H9 (cell line): ENCODE measurements at regions not wholly inside any gene's neighbourhood (a gene's known extent, or its start where the extent isn't known, plus 50 kb on each side); places are given as distances from the start of the nearest gene placed in this dataset.

ENCODE experiments used
- DNase-seq: peaks from one replicate; pipeline ENCODE4 v3.0.0-alpha.2; 2017
- H2AFZ ChIP-seq: one replicate; pipeline ENCODE4 v1.6.1; 2013; ENCODE audit warnings: mild to moderate bottlenecking, low read length, control low read depth, moderate library complexity
- H2AK5ac ChIP-seq: 2 replicates; pipeline ENCODE4 v1.6.1; 2013; ENCODE audit warnings: low read length, control low read depth, mixed read lengths; ENCODE audit not compliant: insufficient read length
- H2BK120ac ChIP-seq: one replicate; pipeline ENCODE4 v1.6.1; 2013; ENCODE audit warnings: low read depth, mild to moderate bottlenecking, low read length, control low read depth, inconsistent platforms; ENCODE audit not compliant: poor library complexity, severe bottlenecking
- H2BK12ac ChIP-seq: 2 replicates; pipeline ENCODE4 v1.6.1; 2013; ENCODE audit warnings: low read length, control low read depth, mixed read lengths, low read depth; ENCODE audit not compliant: insufficient read length
- H2BK15ac ChIP-seq: 2 replicates; pipeline ENCODE4 v1.6.1; 2013; ENCODE audit warnings: low read depth, low read length, control low read depth
- H2BK20ac ChIP-seq: one replicate; pipeline ENCODE4 v1.6.1; 2013; ENCODE audit warnings: low read depth, mild to moderate bottlenecking, low read length, control low read depth, inconsistent platforms; ENCODE audit not compliant: poor library complexity, severe bottlenecking
- H2BK5ac ChIP-seq: 2 replicates; pipeline ENCODE4 v1.6.1; 2013; ENCODE audit warnings: low read length, control low read depth, mixed read lengths; ENCODE audit not compliant: insufficient read length
- H3K14ac ChIP-seq: 2 replicates; pipeline ENCODE4 v1.6.1; 2013; ENCODE audit warnings: low read length, control low read depth; ENCODE audit not compliant: insufficient read depth
- H3K18ac ChIP-seq: 2 replicates; pipeline ENCODE4 v1.6.1; 2013; ENCODE audit warnings: low read depth, mild to moderate bottlenecking, mixed read lengths, low read length, control low read depth; ENCODE audit not compliant: insufficient read length
- H3K23ac ChIP-seq: 2 replicates; pipeline ENCODE4 v1.6.1; 2013; ENCODE audit warnings: low read length, control low read depth, mixed read lengths, low read depth; ENCODE audit not compliant: insufficient read length
- H3K23me2 ChIP-seq: 2 replicates; pipeline ENCODE4 v1.6.1; 2013; ENCODE audit warnings: low read depth, mild to moderate bottlenecking, mixed read lengths, low read length, control low read depth; ENCODE audit not compliant: insufficient read length, poor library complexity, severe bottlenecking
- H3K27ac ChIP-seq: 2 replicates; pipeline ENCODE4 v1.5.1; 2013; ENCODE audit warnings: low read length, control low read depth, mixed read lengths, low read depth; ENCODE audit not compliant: insufficient read length
- H3K27me3 ChIP-seq: 2 replicates; pipeline ENCODE4 v1.6.1; 2013; ENCODE audit warnings: low read length, control low read depth, inconsistent platforms; ENCODE audit not compliant: insufficient read depth
- H3K4ac ChIP-seq: 2 replicates; pipeline ENCODE4 v1.6.1; 2013; ENCODE audit warnings: low read depth, mild to moderate bottlenecking, control low read depth, inconsistent platforms, low read length, moderate library complexity
- H3K4me1 ChIP-seq: 2 replicates; pipeline ENCODE4 v1.6.1; 2013; ENCODE audit warnings: low read length, control low read depth, inconsistent platforms; ENCODE audit not compliant: insufficient read depth
- H3K4me2 ChIP-seq: 2 replicates; pipeline ENCODE4 v1.6.1; 2013; ENCODE audit warnings: low read length, control low read depth, mixed read lengths; ENCODE audit not compliant: insufficient read length, insufficient read depth
- H3K56ac ChIP-seq: 2 replicates; pipeline ENCODE4 v1.6.1; 2013; ENCODE audit warnings: low read depth, mild to moderate bottlenecking, mixed read lengths, low read length, control low read depth; ENCODE audit not compliant: insufficient read length
- H3K79me1 ChIP-seq: 2 replicates; pipeline ENCODE4 v1.6.1; 2013; ENCODE audit warnings: low read depth, mild to moderate bottlenecking, moderate library complexity, low read length, control low read depth, inconsistent platforms; ENCODE audit not compliant: insufficient read depth, poor library complexity, severe bottlenecking
- H3K79me2 ChIP-seq: 2 replicates; pipeline ENCODE4 v1.6.1; 2013; ENCODE audit warnings: low read length, control low read depth, inconsistent platforms; ENCODE audit not compliant: insufficient read depth
- H3K9ac ChIP-seq: 2 replicates; pipeline ENCODE4 v1.6.1; 2013; ENCODE audit warnings: low read length, control low read depth, mixed read lengths; ENCODE audit not compliant: insufficient read length; ENCODE audit errors: extremely low read depth
- H3K9me3 ChIP-seq: one replicate; pipeline ENCODE4 v1.6.1; 2013; ENCODE audit warnings: low read depth, low read length, inconsistent platforms; ENCODE audit not compliant: control insufficient read depth
- H3T11ph ChIP-seq: one replicate; pipeline ENCODE4 v1.6.1; 2013; ENCODE audit warnings: mild to moderate bottlenecking, low read length, control low read depth, inconsistent platforms
- H4K20me1 ChIP-seq: one replicate; pipeline ENCODE4 v1.6.1; 2013; ENCODE audit not compliant: control insufficient read depth, insufficient read length, insufficient read depth
- H4K5ac ChIP-seq: 2 replicates; pipeline ENCODE4 v1.6.1; 2013; ENCODE audit warnings: low read depth, mild to moderate bottlenecking, mixed read lengths, low read length, control low read depth; ENCODE audit not compliant: insufficient read length
- H4K8ac ChIP-seq: replicated peaks from 2 replicates; pipeline ENCODE4 v1.6.1; 2013; ENCODE audit warnings: low read length, control low read depth, mixed read lengths, low read depth; ENCODE audit not compliant: insufficient read length
- H4K91ac ChIP-seq: 2 replicates; pipeline ENCODE4 v1.6.1; 2013; ENCODE audit warnings: low read depth, mild to moderate bottlenecking, moderate library complexity, mixed read lengths, low read length, control low read depth; ENCODE audit not compliant: insufficient read length
- H3K27ac Mint-ChIP-seq, 3 experiments: 2 replicates in 2 of 3; 3 replicates in 1 of 3; pipeline ENCODE4 v1.8.0; 2020 to 2021; ENCODE audit warnings: mixed read lengths in 3 of 3, mild to moderate bottlenecking in 1 of 3, moderate library complexity in 1 of 3
- H3K27me3 Mint-ChIP-seq: 2 replicates; pipeline ENCODE4 v1.8.0; 2021; ENCODE audit warnings: low read depth, mild to moderate bottlenecking, moderate library complexity, mixed read lengths
- H3K36me3 Mint-ChIP-seq, 3 experiments: 2 replicates in 2 of 3; 3 replicates in 1 of 3; pipeline ENCODE4 v1.8.0; 2020 to 2021; ENCODE audit warnings: low read depth in 3 of 3, mixed read lengths in 3 of 3; ENCODE audit not compliant: insufficient read depth in 1 of 3
- H3K4me1 Mint-ChIP-seq, 2 experiments: 2 replicates each; pipeline ENCODE4 v1.8.0; 2020; ENCODE audit warnings: mixed read lengths in 2 of 2
- H3K4me3 Mint-ChIP-seq, 2 experiments: 2 replicates in 1 of 2; 3 replicates in 1 of 2; pipeline ENCODE4 v1.8.0; 2020 to 2021; ENCODE audit warnings: mild to moderate bottlenecking in 2 of 2, mixed read lengths in 2 of 2, moderate library complexity in 1 of 2
- H3K9me3 Mint-ChIP-seq, 2 experiments: 2 replicates in 1 of 2; 3 replicates in 1 of 2; pipeline ENCODE4 v1.8.0; 2020; ENCODE audit warnings: mild to moderate bottlenecking in 2 of 2, mixed read lengths in 2 of 2, moderate library complexity in 1 of 2
- WGBS: extraction: QIAGEN DNeasy Blood & Tissue Kit; methylation state at CpG from one replicate; pipeline ENCODE4 v1.1.7; 2013; ENCODE audit warnings: missing lambda C conversion rate, low lambda C conversion rate, mixed read lengths; ENCODE audit not compliant: insufficient read length; ENCODE audit errors: extremely low coverage; 5-methylcytosine and 5-hydroxymethylcytosine counted together
- TF ChIP-seq, protein P1 (sequence below): fragments of 200-600 bp; sonication (generic); conservative IDR thresholded peaks from 3 replicates; pipeline ENCODE4 v1.8.0; 2021; ENCODE audit warnings: antibody characterized with exemption, mild to moderate bottlenecking

DNA sequence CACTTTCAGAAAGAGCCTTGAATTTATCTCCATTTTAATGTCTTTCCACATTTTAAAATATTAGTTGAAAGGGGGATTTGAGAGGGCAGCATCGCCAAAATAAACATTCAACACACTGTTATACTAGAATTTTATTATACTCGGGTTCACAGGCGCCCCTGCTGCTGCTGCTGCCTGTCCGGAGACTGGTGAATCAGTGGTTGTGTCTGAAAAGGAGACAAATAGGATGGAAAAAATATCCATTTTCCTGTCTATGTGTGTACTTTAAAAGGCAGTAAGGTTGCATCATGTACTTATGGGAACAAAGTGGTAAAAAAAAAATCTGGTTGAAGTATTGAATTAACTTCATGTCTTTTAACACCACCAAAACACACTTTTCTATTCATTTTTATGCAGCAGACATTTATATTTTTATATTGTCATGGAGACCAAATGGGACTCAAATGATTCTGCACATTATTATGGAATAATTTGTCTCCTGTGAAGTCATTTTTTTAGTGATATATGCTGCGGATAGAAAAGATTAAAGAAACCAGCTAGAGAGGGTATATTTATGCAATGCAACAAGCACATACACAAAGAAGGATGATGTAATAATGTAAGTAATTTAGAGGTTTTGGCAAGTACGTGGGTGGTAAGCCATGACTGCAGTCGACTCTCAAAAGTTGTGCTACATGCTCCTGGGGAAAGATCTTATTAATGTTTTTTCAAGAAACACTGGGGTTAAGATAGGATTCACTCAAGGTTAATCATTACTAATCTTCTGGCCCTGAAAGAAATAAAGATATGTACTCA, 759.0 kb upstream of the SOX9 start:
- H3K27ac ChIP-seq, result no peak overlapping the region
- H3K23me2 ChIP-seq, result no peaks in the 10 kb centered on the region
- H3K36me3 Mint-ChIP-seq, result peaks cover 3 to 14% (median 8%) of the 10 kb centered on the region in 3 experiments; a peak in 6 of 7 replicates

More for the DNA sequence above, 759.0 kb upstream of the SOX9 start:
- Histone ChIP-seq H2BK12ac (no peak overlapping the region), H3K18ac (no peak overlapping the region), H3K9ac (no peak overlapping the region), H3K79me2 (no peaks in the 10 kb centered on the region), H4K8ac (no peak overlapping the region), H2BK120ac (no peak overlapping the region), H2BK20ac (no peak overlapping the region), H2BK5ac (no peak overlapping the region), H3T11ph (no peak overlapping the region), H4K91ac (no peak overlapping the region), H3K4ac (no peak overlapping the region), H2BK15ac (no peak overlapping the region), H3K23ac (no peak overlapping the region), H3K27me3 (no peaks in the 10 kb centered on the region), H4K20me1 (no peaks in the 10 kb centered on the region), H3K4me2 (no peak overlapping the region), H2AFZ (no peak overlapping the region), H3K9me3 (no peaks in the 10 kb centered on the region), H2AK5ac (no peak overlapping the region), H3K79me1 (no peaks in the 10 kb centered on the region), H3K14ac (no peak overlapping the region), H4K5ac (no peak overlapping the region), H3K4me1 (no peaks in the 10 kb centered on the region), H3K56ac (no peak overlapping the region)
- no peaks in the 10 kb centered on the region; the same call in none of the 2 replicates for H3K27me3 Mint-ChIP-seq
- no peak overlapping the region for H3K4me3 Mint-ChIP-seq
- H3K9me3 Mint-ChIP-seq, result peaks cover 14 to 20% of the 10 kb centered on the region in 2 experiments
- TF ChIP-seq, protein P1, sequence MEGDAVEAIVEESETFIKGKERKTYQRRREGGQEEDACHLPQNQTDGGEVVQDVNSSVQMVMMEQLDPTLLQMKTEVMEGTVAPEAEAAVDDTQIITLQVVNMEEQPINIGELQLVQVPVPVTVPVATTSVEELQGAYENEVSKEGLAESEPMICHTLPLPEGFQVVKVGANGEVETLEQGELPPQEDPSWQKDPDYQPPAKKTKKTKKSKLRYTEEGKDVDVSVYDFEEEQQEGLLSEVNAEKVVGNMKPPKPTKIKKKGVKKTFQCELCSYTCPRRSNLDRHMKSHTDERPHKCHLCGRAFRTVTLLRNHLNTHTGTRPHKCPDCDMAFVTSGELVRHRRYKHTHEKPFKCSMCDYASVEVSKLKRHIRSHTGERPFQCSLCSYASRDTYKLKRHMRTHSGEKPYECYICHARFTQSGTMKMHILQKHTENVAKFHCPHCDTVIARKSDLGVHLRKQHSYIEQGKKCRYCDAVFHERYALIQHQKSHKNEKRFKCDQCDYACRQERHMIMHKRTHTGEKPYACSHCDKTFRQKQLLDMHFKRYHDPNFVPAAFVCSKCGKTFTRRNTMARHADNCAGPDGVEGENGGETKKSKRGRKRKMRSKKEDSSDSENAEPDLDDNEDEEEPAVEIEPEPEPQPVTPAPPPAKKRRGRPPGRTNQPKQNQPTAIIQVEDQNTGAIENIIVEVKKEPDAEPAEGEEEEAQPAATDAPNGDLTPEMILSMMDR, result no peak
- no peaks in the 10 kb centered on the region for H3K4me1 Mint-ChIP-seq
- H3K27ac Mint-ChIP-seq, result no peak overlapping the region
- no CpG with 5 or more reads among the region's 7 CpGs for WGBS
- no peak for DNase-seq
